ENCODE measurements at regions not wholly inside any gene's neighbourhood (a gene's known extent, or its start where the extent isn't known, plus 50 kb on each side); places are given as distances from the start of the nearest gene placed in this dataset.

DNA sequence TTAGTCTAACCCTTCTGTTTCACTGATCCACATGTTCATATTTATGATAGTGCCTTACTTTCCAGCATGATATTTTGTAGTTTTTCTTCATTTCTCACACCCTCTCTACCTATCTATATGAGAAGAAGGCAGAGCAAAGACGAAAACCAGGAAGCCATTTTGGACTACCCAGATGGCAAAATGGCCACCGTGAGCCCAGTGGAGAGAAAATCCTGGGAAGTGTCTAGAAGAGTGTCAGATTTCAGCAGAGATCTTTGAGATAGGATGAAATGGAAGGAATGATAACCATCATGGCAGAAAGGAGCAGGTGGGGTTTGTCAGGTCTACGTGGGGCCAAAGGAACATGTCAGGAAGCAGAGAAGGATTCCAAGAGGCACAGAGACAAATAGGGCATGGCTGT is 84.0 kb upstream of the MYCN start:
- intact Hi-C loops (cut with micrococcal nuclease; ENCODE audit: unreplicated experiment): no loop called here
- Mint-ChIP-seq H3K27me3 (ENCODE audit: unreplicated experiment) (no peaks in the 10 kb centered on the region), H3K4me1 (ENCODE audit: low read depth, unreplicated experiment) (no peaks in the 10 kb centered on the region), H3K36me3 (ENCODE audit: insufficient read depth, unreplicated experiment) (no peaks in the 10 kb centered on the region), H3K27ac (ENCODE audit: unreplicated experiment) (no peak overlapping the region), H3K4me3 (ENCODE audit: low read depth, unreplicated experiment) (no peak overlapping the region), H3K9me3 (ENCODE audit: low read depth, unreplicated experiment) (peaks cover 4% of the 10 kb centered on the region)
- BruUV-seq (replicated peaks): no TSS peak
- no peak for TF ChIP-seq CTCF (IDR thresholded peaks at IDR 0.05; ENCODE audit: unreplicated experiment)
- CTCF ChIA-PET: no interaction called here
- no peak for DNase-seq

DNA sequence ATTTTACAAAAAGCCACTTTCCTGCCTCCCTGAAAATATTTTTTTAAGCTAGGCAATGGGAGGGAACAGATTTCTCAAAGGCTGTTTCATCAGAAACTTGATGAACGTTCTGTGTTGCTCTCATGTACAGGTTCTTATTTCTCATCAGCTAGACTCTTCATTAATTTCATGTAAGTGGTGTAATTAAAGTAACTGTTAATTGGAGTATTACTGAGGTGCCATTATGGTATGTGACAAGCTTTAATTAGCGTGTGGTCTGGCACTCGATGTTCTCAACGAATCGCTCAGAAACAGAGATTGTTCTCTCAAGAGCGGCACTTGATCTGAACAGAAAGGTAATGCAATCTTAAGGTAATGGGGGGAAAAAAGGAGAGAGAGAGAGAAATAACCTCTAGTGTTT is 81.9 kb upstream of the MYCN start:
- Mint-ChIP-seq H3K9me3 (ENCODE audit: low read depth, unreplicated experiment) (peaks cover 9% of the 10 kb centered on the region), H3K27me3 (ENCODE audit: unreplicated experiment) (peaks cover 16% of the 10 kb centered on the region)
- CTCF ChIA-PET: no interaction called here

GRCh38 chr2:15860051-15860663 is 80.2 kb upstream of the MYCN start:
- peaks cover 16% of the 10 kb centered on the region for H3K27me3 Mint-ChIP-seq (ENCODE audit: unreplicated experiment)
- H3K4me3 Mint-ChIP-seq (ENCODE audit: low read depth, unreplicated experiment): no peak overlapping the region
- no peak for TF ChIP-seq CTCF (IDR thresholded peaks at IDR 0.05; ENCODE audit: unreplicated experiment)
- intact Hi-C loops (cut with micrococcal nuclease; ENCODE audit: unreplicated experiment): no loop called here
- peaks cover 9% of the 10 kb centered on the region for H3K9me3 Mint-ChIP-seq (ENCODE audit: low read depth, unreplicated experiment)
- H3K36me3 Mint-ChIP-seq (ENCODE audit: insufficient read depth, unreplicated experiment): no peaks in the 10 kb centered on the region
- no peak for DNase-seq
- no peak overlapping the region for H3K27ac Mint-ChIP-seq (ENCODE audit: unreplicated experiment)
- H3K4me1 Mint-ChIP-seq (ENCODE audit: low read depth, unreplicated experiment): peaks cover 8% of the 10 kb centered on the region
- BruUV-seq (replicated peaks): no TSS peak
- CTCF ChIA-PET: no interaction called here

More for the DNA sequence above, 81.9 kb upstream of the MYCN start:
- H3K27ac Mint-ChIP-seq (ENCODE audit: unreplicated experiment): no peak overlapping the region
- intact Hi-C loops (cut with micrococcal nuclease; ENCODE audit: unreplicated experiment): no loop called here
- peaks cover 8% of the 10 kb centered on the region for H3K4me1 Mint-ChIP-seq (ENCODE audit: low read depth, unreplicated experiment)
- BruUV-seq (replicated peaks): no TSS peak
- no peaks in the 10 kb centered on the region for H3K36me3 Mint-ChIP-seq (ENCODE audit: insufficient read depth, unreplicated experiment)
- no peak for TF ChIP-seq CTCF (IDR thresholded peaks at IDR 0.05; ENCODE audit: unreplicated experiment)
- DNase-seq: no peak
- no peak overlapping the region for H3K4me3 Mint-ChIP-seq (ENCODE audit: low read depth, unreplicated experiment)

GRCh38 chr2:15860760-15861159 is 79.6 kb upstream of the MYCN start:
- H3K27me3 Mint-ChIP-seq (ENCODE audit: unreplicated experiment): peaks cover 16% of the 10 kb centered on the region

More at GRCh38 chr2:15860760-15861159, 79.6 kb upstream of the MYCN start:
- Mint-ChIP-seq H3K4me3 (ENCODE audit: low read depth, unreplicated experiment) (no peak overlapping the region), H3K36me3 (ENCODE audit: insufficient read depth, unreplicated experiment) (no peaks in the 10 kb centered on the region), H3K27ac (ENCODE audit: unreplicated experiment) (no peak overlapping the region), H3K4me1 (ENCODE audit: low read depth, unreplicated experiment) (peaks cover 8% of the 10 kb centered on the region), H3K9me3 (ENCODE audit: low read depth, unreplicated experiment) (peaks cover 9% of the 10 kb centered on the region)
- intact Hi-C loops (cut with micrococcal nuclease; ENCODE audit: unreplicated experiment): no loop called here
- TF ChIP-seq CTCF (IDR thresholded peaks at IDR 0.05; ENCODE audit: unreplicated experiment): no peak
- no peak for DNase-seq
- CTCF ChIA-PET: no interaction called here
- no TSS peak for BruUV-seq (replicated peaks)

Data from Calu3 (cell line).